GM06990 (cell line): ENCODE measurements at regions not wholly inside any gene's neighbourhood (a gene's known extent, or its start where the extent isn't known, plus 50 kb on each side); places are given as distances from the start of the nearest gene placed in this dataset.

Experiments
- DNase-seq: peaks from one replicate; pipeline ENCODE4 v3.0.0-alpha.2; 2011; ENCODE audit not compliant: insufficient read length; ENCODE audit errors: extremely low read depth
- H3K27me3 ChIP-seq: replicated peaks from 2 replicates; pipeline ENCODE4 v1.6.0; 2011; ENCODE audit warnings: low read length; ENCODE audit not compliant: control insufficient read depth, insufficient read depth
- H3K36me3 ChIP-seq: 2 replicates; pipeline ENCODE4 v1.5.1; 2011; ENCODE audit warnings: low read length; ENCODE audit not compliant: control insufficient read depth, insufficient read depth
- H3K4me3 ChIP-seq: replicated peaks from 2 replicates; pipeline ENCODE4 v1.5.1; 2011; ENCODE audit warnings: low read depth, mild to moderate bottlenecking, control low read depth, low read length
- CTCF ChIP-seq: IDR thresholded peaks from 2 replicates; pipeline ENCODE4 v1.5.1; 2011; ENCODE audit warnings: low read length, control low read depth, mild to moderate bottlenecking, inconsistent platforms; ENCODE audit not compliant: insufficient read depth, poor library complexity, severe bottlenecking

GRCh38 chr7:125130173-125130572 is 200.5 kb upstream of the POT1 start:
- Histone ChIP-seq H3K27me3 (no peaks in the 10 kb centered on the region), H3K36me3 (no peaks in the 10 kb centered on the region), H3K4me3 (no peak overlapping the region)
- DNase-seq = no peak
- TF ChIP-seq CTCF = no peak

- no peak overlapping the region for H3K4me3 ChIP-seq
- no peak for DNase-seq
- TF ChIP-seq CTCF = no peak
- H3K27me3 ChIP-seq = no peaks in the 10 kb centered on the region
- H3K36me3 ChIP-seq = no peaks in the 10 kb centered on the region
Observed at GRCh38 chr7:125127304-125127703, 197.7 kb upstream of the POT1 start.

- Histone ChIP-seq H3K27me3 (no peaks in the 10 kb centered on the region), H3K36me3 (no peaks in the 10 kb centered on the region), H3K4me3 (no peak overlapping the region)
- DNase-seq = no peak
- TF ChIP-seq CTCF = no peak
Observed at GRCh38 chr7:125126376-125126775, 196.8 kb upstream of the POT1 start.

- no peak for TF ChIP-seq CTCF
- no peaks in the 10 kb centered on the region for H3K27me3 ChIP-seq
Observed at GRCh38 chr7:125125315-125125714, 195.7 kb upstream of the POT1 start.

GRCh38 chr7:125122173-125122572 is 192.5 kb upstream of the POT1 start:
- Histone ChIP-seq H3K36me3 (no peaks in the 10 kb centered on the region), H3K4me3 (no peak overlapping the region), H3K27me3 (no peaks in the 10 kb centered on the region)
- no peak for DNase-seq
- TF ChIP-seq CTCF = no peak

More at GRCh38 chr7:125125315-125125714, 195.7 kb upstream of the POT1 start:
- H3K4me3 ChIP-seq = no peak overlapping the region
- DNase-seq = no peak
- H3K36me3 ChIP-seq = no peaks in the 10 kb centered on the region

- TF ChIP-seq CTCF = no peak
- DNase-seq = no peak
- Histone ChIP-seq H3K4me3 (no peak overlapping the region), H3K27me3 (no peaks in the 10 kb centered on the region), H3K36me3 (no peaks in the 10 kb centered on the region)
Observed at GRCh38 chr7:125119559-125120115, 190.0 kb upstream of the POT1 start.
